WERI-Rb-1 (cell line): ENCODE measurements at regions not wholly inside any gene's neighbourhood (a gene's known extent, or its start where the extent isn't known, plus 50 kb on each side); places are given as distances from the start of the nearest gene placed in this dataset.

Experiments
- DNase-seq: peaks from one replicate; pipeline ENCODE4 v3.0.0-alpha.2; 2020
- H3K27ac ChIP-seq: fragments of 250-450 bp; sonication (Bioruptor Pico); 2 replicates; pipeline ENCODE4 v1.5.1; 2020; ENCODE audit warnings: mild to moderate bottlenecking, moderate library complexity
- H3K27me3 ChIP-seq: fragments of 250-450 bp; sonication (Bioruptor Pico); 2 replicates; pipeline ENCODE4 v1.5.1; 2021; ENCODE audit warnings: mild to moderate bottlenecking, low read depth, moderate library complexity; ENCODE audit not compliant: insufficient read depth, severe bottlenecking
- H3K36me3 ChIP-seq: fragments of 250-450 bp; sonication (Bioruptor Pico); 2 replicates; pipeline ENCODE4 v1.5.1; 2020; ENCODE audit warnings: mild to moderate bottlenecking, moderate library complexity
- H3K4me3 ChIP-seq: 2 replicates; pipeline ENCODE4 v1.5.1; 2011; ENCODE audit warnings: low read depth, mild to moderate bottlenecking, control low read depth, low read length
- H3K9me3 ChIP-seq: fragments of 250-450 bp; sonication (Bioruptor Pico); 2 replicates; pipeline ENCODE4 v1.5.1; 2021; ENCODE audit warnings: mild to moderate bottlenecking, moderate library complexity; ENCODE audit not compliant: severe bottlenecking
- TF ChIP-seq, protein P1 (sequence below): IDR thresholded peaks from 2 replicates; pipeline ENCODE4 v1.5.1; 2011; ENCODE audit warnings: low read depth, mild to moderate bottlenecking, control low read depth, inconsistent platforms, low read length

DNA sequence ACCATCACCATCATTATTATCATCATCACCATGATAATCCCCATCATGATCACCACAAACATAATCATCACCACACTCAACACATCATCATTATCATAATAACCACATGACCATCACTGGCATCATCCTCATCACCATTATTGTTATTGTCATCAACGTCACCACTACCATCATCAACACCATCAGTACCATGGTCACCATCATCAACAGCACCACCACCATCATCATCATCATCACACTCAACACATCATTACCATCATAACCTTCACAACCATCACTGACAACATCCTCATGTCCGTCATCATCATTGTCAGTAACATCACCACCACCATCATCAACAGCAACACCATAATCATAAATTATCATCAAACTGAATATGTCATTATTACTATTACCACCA lies 73.2 kb downstream of the MBD3L1 start:
- Histone ChIP-seq H3K36me3 (no peaks in the 10 kb centered on the region), H3K4me3 (no peak overlapping the region), H3K27ac (no peak overlapping the region), H3K9me3 (no peaks in the 10 kb centered on the region), H3K27me3 (peaks cover 11% of the 10 kb centered on the region)
- TF ChIP-seq, protein P1, sequence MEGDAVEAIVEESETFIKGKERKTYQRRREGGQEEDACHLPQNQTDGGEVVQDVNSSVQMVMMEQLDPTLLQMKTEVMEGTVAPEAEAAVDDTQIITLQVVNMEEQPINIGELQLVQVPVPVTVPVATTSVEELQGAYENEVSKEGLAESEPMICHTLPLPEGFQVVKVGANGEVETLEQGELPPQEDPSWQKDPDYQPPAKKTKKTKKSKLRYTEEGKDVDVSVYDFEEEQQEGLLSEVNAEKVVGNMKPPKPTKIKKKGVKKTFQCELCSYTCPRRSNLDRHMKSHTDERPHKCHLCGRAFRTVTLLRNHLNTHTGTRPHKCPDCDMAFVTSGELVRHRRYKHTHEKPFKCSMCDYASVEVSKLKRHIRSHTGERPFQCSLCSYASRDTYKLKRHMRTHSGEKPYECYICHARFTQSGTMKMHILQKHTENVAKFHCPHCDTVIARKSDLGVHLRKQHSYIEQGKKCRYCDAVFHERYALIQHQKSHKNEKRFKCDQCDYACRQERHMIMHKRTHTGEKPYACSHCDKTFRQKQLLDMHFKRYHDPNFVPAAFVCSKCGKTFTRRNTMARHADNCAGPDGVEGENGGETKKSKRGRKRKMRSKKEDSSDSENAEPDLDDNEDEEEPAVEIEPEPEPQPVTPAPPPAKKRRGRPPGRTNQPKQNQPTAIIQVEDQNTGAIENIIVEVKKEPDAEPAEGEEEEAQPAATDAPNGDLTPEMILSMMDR: no peak
- no peak for DNase-seq

DNA sequence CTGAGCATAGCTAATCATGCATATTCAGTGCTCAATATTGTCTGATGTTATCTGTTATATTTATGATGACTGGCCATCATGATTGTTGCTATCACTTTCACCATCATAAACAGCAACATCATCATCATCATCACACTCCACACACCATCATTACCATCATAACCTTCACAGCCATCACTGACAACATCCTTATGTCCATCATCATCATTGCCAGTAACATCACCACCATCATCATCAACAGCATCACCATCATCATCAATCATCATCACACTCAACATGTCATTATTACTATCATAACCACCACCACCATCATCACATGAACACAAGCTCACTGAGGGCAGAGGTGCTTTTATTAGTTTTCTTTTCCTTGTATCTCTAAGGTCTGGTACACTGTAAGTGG lies 75.9 kb downstream of the MBD3L1 start:
- Histone ChIP-seq H3K27ac (no peak overlapping the region), H3K4me3 (no peak overlapping the region), H3K36me3 (no peaks in the 10 kb centered on the region), H3K9me3 (no peaks in the 10 kb centered on the region), H3K27me3 (peaks cover 6% of the 10 kb centered on the region)
- no peak for DNase-seq
- TF ChIP-seq, protein P1: no peak

DNA sequence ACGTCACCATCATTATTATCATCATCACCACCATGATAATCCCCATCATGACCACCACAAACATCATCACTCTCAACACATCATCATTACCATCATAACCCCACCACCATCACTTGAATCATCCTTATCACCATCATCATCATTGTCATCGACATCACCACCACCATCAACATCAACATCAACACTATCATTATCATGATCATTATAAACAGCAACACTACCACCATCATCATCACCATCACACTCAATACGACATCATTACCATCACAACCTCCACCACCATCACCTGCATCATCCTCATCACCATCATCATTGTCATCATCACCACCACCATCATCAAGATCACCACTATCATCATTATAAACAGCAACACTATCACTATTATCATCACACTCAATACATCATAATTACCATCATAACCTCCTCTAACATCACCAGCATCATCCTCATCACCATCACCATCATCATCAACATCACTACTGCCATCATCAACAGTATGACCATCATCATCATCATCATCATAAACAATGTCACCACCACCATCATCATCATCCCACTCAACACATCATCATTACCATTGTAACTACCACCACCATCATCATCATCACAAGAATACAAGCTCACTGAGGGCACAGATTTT lies 78.7 kb downstream of the MBD3L1 start:
- H3K27ac ChIP-seq: no peak overlapping the region
- no peaks in the 10 kb centered on the region for H3K36me3 ChIP-seq
- H3K4me3 ChIP-seq: no peak overlapping the region
- peaks cover 14% of the 10 kb centered on the region for H3K27me3 ChIP-seq
- no peaks in the 10 kb centered on the region for H3K9me3 ChIP-seq
- no peak for DNase-seq
- TF ChIP-seq, protein P1: no peak

DNA sequence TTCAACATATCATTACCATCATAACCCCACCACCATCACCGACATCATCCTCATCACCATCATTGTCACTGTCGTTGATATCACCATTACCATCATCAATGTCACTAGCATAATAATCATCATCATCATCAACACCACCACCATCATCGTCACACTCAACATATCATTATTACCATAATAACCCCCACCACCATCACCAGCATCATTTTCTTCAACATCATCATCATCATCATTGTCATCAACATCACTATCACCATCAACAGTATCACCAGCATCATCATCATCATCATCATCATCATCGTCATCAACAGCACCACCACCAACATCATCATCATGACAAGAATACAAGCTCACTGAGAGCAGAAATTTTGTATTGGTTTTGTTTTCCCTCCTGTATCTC lies 83.8 kb downstream of the MBD3L1 start:
- TF ChIP-seq, protein P1: no peak
- no peaks in the 10 kb centered on the region for H3K9me3 ChIP-seq
- H3K27me3 ChIP-seq: peaks cover 24% of the 10 kb centered on the region
- DNase-seq: no peak
- no peaks in the 10 kb centered on the region for H3K36me3 ChIP-seq
- H3K4me3 ChIP-seq: no peak overlapping the region
- H3K27ac ChIP-seq: no peak overlapping the region

DNA sequence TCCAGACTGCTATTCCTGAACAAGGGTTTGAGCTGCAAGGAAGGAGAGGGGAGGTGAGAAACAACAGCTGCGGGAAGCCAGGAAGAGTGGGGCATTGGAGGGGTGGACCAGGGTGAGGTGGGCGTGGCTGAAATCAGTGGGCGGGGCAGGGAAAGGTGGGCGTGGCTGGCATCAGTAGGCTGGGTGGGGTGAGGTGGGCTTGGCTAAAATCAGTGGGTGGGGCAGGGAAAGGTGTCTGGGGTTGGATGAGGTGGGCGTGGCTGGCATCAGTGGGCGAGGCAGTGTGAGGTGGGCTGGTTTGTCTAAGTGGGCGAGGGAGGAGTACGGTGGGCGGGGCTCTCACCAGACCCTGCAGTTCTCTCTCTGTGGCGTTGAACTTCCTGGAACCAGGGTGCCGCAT lies 87.6 kb downstream of the MUC16 start:
- no peak for DNase-seq
- Histone ChIP-seq H3K4me3 (no peak overlapping the region), H3K9me3 (no peaks in the 10 kb centered on the region), H3K27me3 (peaks cover 25% of the 10 kb centered on the region), H3K36me3 (no peaks in the 10 kb centered on the region), H3K27ac (no peak overlapping the region)
- TF ChIP-seq, protein P1: no peak

DNA sequence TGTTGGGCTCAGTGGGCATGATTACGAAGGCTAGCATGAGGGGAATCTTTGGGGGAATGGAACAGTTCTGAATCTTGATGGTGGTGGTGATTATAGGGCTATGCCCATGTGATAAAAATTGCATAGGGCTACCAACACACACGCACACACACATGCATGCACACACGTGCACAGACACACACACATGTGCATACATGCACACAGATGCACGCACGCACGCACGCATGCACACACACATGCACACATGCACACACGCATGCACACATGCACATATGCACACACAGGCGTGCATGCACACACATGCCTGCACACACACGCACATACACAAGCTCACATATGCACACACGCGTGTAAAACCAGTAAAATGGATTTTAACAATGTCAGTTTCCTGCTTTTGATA lies 85.9 kb downstream of the MUC16 start:
- no peak overlapping the region for H3K27ac ChIP-seq
- no peak for DNase-seq
- H3K9me3 ChIP-seq: no peaks in the 10 kb centered on the region
- TF ChIP-seq, protein P1: no peak
- peaks cover 32% of the 10 kb centered on the region for H3K27me3 ChIP-seq
- no peaks in the 10 kb centered on the region for H3K36me3 ChIP-seq
- no peak overlapping the region for H3K4me3 ChIP-seq
